ENCODE measurements at regions not wholly inside any gene's neighbourhood (a gene's known extent, or its start where the extent isn't known, plus 50 kb on each side); places are given as distances from the start of the nearest gene placed in this dataset.

DNA sequence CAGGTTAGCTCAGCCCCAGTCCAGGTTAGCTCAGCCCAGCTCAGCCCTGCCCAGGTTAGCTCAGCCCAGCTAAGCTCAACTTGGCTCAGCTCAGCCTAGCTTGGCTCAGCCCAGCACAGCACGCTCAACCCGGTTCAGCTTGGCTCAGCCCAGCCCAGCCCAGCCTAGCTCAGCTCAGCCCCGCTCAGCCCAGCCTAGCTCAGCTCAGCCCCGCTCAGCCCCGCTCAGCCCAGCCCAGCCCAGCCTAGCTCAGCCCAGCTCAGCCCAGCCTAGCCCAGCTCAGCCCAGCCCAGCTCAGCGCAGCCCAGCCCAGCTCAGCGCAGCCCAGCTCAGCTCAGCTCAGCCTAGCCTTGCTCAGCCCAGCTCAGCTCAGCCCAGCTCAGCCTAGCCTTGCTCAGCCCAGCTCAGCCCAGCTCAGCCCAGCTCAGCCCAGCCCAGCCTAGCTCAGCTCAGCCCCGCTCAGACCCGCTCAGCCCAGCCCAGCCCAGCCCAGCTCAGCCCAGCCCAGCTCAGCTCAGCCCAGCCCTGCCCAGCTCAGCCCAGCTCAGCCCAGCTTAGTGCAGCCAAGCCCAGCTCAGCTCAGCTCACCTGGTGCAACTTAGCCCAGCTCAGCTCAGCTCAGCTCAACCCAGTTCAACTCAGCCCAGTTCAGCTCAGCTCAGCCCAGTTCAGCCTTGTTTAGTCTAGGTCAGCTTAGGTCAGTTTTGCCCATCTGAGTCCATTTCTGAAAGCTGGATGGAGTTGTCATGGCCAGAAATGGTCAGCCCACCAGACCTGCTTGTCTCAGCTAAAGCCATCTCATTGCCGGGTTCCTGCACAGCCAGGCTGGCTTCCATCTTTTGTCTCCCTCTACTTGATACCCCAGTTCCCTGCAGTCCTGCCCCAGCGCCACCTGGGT is 333.6 kb downstream of the TMEM121 start:
- TF ChIP-seq POLR2A (IDR thresholded peaks at IDR 0.05), result no peak
- TF ChIP-seq, protein P1, sequence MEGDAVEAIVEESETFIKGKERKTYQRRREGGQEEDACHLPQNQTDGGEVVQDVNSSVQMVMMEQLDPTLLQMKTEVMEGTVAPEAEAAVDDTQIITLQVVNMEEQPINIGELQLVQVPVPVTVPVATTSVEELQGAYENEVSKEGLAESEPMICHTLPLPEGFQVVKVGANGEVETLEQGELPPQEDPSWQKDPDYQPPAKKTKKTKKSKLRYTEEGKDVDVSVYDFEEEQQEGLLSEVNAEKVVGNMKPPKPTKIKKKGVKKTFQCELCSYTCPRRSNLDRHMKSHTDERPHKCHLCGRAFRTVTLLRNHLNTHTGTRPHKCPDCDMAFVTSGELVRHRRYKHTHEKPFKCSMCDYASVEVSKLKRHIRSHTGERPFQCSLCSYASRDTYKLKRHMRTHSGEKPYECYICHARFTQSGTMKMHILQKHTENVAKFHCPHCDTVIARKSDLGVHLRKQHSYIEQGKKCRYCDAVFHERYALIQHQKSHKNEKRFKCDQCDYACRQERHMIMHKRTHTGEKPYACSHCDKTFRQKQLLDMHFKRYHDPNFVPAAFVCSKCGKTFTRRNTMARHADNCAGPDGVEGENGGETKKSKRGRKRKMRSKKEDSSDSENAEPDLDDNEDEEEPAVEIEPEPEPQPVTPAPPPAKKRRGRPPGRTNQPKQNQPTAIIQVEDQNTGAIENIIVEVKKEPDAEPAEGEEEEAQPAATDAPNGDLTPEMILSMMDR (IDR thresholded peaks at IDR 0.05), result no peak

Measured in body of pancreas (tissue), 4 donors.